Neural cell (in vitro differentiated cells): ENCODE measurements at regions not wholly inside any gene's neighbourhood (a gene's known extent, or its start where the extent isn't known, plus 50 kb on each side); places are given as distances from the start of the nearest gene placed in this dataset.

Source experiments
- H2AFZ ChIP-seq: fragments of 200-600, 300-800 bp; sonication (generic), shearing (Covaris generic); 2 replicates; pipeline ENCODE4 v1.6.0; 2014; ENCODE audit warnings: low read depth, mild to moderate bottlenecking, antibody characterized with exemption, low read length, moderate library complexity
- H3F3A ChIP-seq: fragments of 200-600 bp; shearing (Covaris generic); 2 replicates; pipeline ENCODE4 v1.6.1; 2016; ENCODE audit warnings: mild to moderate bottlenecking, moderate library complexity, mixed read lengths, antibody characterized with exemption, low read length; ENCODE audit not compliant: insufficient read depth, poor library complexity, severe bottlenecking
- H3K27ac ChIP-seq: fragments of 200-600, 300-800 bp; sonication (generic), shearing (Covaris generic); 2 replicates; pipeline ENCODE4 v1.5.1; 2014; ENCODE audit warnings: mild to moderate bottlenecking, low read length, moderate library complexity
- H3K27me3 ChIP-seq: fragments of 300-800, 200-600 bp; sonication (generic), shearing (Covaris generic); 2 replicates; pipeline ENCODE4 v1.6.0; 2014; ENCODE audit warnings: mild to moderate bottlenecking, low read depth, low read length, moderate library complexity; ENCODE audit not compliant: insufficient read depth
- H3K36me3 ChIP-seq: fragments of 300-800, 200-600 bp; sonication (generic), shearing (Covaris generic); 2 replicates; pipeline ENCODE4 v1.5.1; 2014; ENCODE audit warnings: mild to moderate bottlenecking, antibody characterized with exemption, low read length, moderate library complexity; ENCODE audit not compliant: insufficient read depth
- H3K4me2 ChIP-seq: fragments of 300-800, 200-600 bp; sonication (generic), shearing (Covaris generic); 2 replicates; pipeline ENCODE4 v1.6.0; 2014; ENCODE audit warnings: mild to moderate bottlenecking, low read length
- H3K4me3 ChIP-seq: fragments of 300-800, 200-600 bp; sonication (generic), shearing (Covaris generic); 2 replicates; pipeline ENCODE4 v1.5.1; 2014; ENCODE audit warnings: mild to moderate bottlenecking, low read length, moderate library complexity
- H3K79me2 ChIP-seq: fragments of 200-600 bp; shearing (Covaris generic); replicated peaks from 2 replicates; pipeline ENCODE4 v1.6.0; 2014; ENCODE audit warnings: mild to moderate bottlenecking, low read length, moderate library complexity; ENCODE audit not compliant: insufficient read depth
- H3K9ac ChIP-seq: fragments of 300-800, 200-600 bp; sonication (generic), shearing (Covaris generic); 2 replicates; pipeline ENCODE4 v1.6.1; 2016; ENCODE audit warnings: mild to moderate bottlenecking, low read length, mixed read lengths
- H3K9me2 ChIP-seq: fragments of 200-600 bp; shearing (Covaris generic); 2 replicates; pipeline ENCODE4 v1.6.1; 2016; ENCODE audit warnings: mild to moderate bottlenecking, low read length, mixed read lengths; ENCODE audit not compliant: insufficient read depth
- H3K9me3 ChIP-seq: fragments of 200-600, 300-800 bp; sonication (generic), shearing (Covaris generic); 2 replicates; pipeline ENCODE4 v1.6.1; 2016; ENCODE audit warnings: mild to moderate bottlenecking, mixed run types, low read length, moderate library complexity, mixed read lengths
- H4K20me1 ChIP-seq: fragments of 200-600 bp; shearing (Covaris generic); 2 replicates; pipeline ENCODE4 v1.6.1; 2016; ENCODE audit warnings: mild to moderate bottlenecking, mixed run types; ENCODE audit not compliant: insufficient read depth
- CTCF ChIP-seq: fragments of 450-650 bp; IDR thresholded peaks from 2 replicates; pipeline ENCODE4 v1.5.1; 2014; ENCODE audit warnings: antibody characterized with exemption, mild to moderate bottlenecking, moderate library complexity; ENCODE audit not compliant: poor library complexity, severe bottlenecking
- EP300 ChIP-seq: fragments of 450-650 bp; conservative IDR thresholded peaks from 2 replicates; pipeline ENCODE4 v1.6.1; 2014; ENCODE audit warnings: antibody characterized with exemption, mild to moderate bottlenecking, moderate library complexity; ENCODE audit not compliant: poor library complexity, severe bottlenecking
- EZH2 ChIP-seq: fragments of 200-600, 300-800 bp; shearing (Covaris generic), sonication (generic); IDR thresholded peaks from 2 replicates; pipeline ENCODE4 v1.6.1; 2014; ENCODE audit warnings: antibody characterized with exemption, low read length, borderline replicate concordance, mild to moderate bottlenecking; ENCODE audit not compliant: insufficient read depth, poor library complexity, severe bottlenecking
- MXI1 ChIP-seq: fragments of 450-650 bp; conservative IDR thresholded peaks from 2 replicates; pipeline ENCODE4 v1.6.1; 2014; ENCODE audit warnings: antibody characterized with exemption, mild to moderate bottlenecking; ENCODE audit not compliant: poor library complexity, severe bottlenecking
- POLR2AphosphoS5 ChIP-seq: IDR thresholded peaks from 2 replicates; pipeline ENCODE4 v1.6.1; 2012
- RAD21 ChIP-seq: fragments of 450-650 bp; conservative IDR thresholded peaks from 2 replicates; pipeline ENCODE4 v1.6.1; 2014; ENCODE audit warnings: antibody characterized with exemption, mild to moderate bottlenecking, moderate library complexity
- REST ChIP-seq: IDR thresholded peaks from 2 replicates; pipeline ENCODE4 v1.6.1; 2012; ENCODE audit warnings: borderline replicate concordance
- SMC3 ChIP-seq: fragments of 450-650 bp; conservative IDR thresholded peaks from 2 replicates; pipeline ENCODE4 v1.6.1; 2014; ENCODE audit warnings: antibody characterized with exemption, mild to moderate bottlenecking, moderate library complexity; ENCODE audit not compliant: poor library complexity
- TAF1 ChIP-seq: IDR thresholded peaks from 2 replicates; pipeline ENCODE4 v1.6.1; 2012; ENCODE audit warnings: low read depth

GRCh38 chr6:126795161-126795560 is 323.3 kb upstream of the RSPO3 start:
- Histone ChIP-seq H2AFZ (no peak overlapping the region), H3K36me3 (no peaks in the 10 kb centered on the region), H3K9me3 (no peaks in the 10 kb centered on the region), H3K4me3 (no peak overlapping the region), H3K27ac (no peak overlapping the region), H3K9me2 (no peaks in the 10 kb centered on the region), H3K9ac (no peak overlapping the region), H3K27me3 (no peaks in the 10 kb centered on the region), H3K79me2 (no peaks in the 10 kb centered on the region), H3F3A (no peaks in the 10 kb centered on the region), H4K20me1 (no peaks in the 10 kb centered on the region), H3K4me2 (no peak overlapping the region)
- TF ChIP-seq MXI1 (no peak), POLR2AphosphoS5 (no peak), TAF1 (no peak), CTCF (no peak), SMC3 (no peak), RAD21 (no peak), REST (no peak), EZH2 (no peak), EP300 (no peak)

- no peak overlapping the region for H3K4me2 ChIP-seq
- no peak for TF ChIP-seq TAF1
- no peak overlapping the region for H3K4me3 ChIP-seq
- H4K20me1 ChIP-seq: no peaks in the 10 kb centered on the region
- H3K27me3 ChIP-seq: no peaks in the 10 kb centered on the region
- H3K9me2 ChIP-seq: no peaks in the 10 kb centered on the region
- H3K36me3 ChIP-seq: no peaks in the 10 kb centered on the region
- no peaks in the 10 kb centered on the region for H3K9me3 ChIP-seq
- H3K27ac ChIP-seq: no peak overlapping the region
- H3F3A ChIP-seq: no peaks in the 10 kb centered on the region
- H2AFZ ChIP-seq: no peak overlapping the region
- H3K79me2 ChIP-seq: no peaks in the 10 kb centered on the region
- no peak overlapping the region for H3K9ac ChIP-seq
Measured at GRCh38 chr6:126797981-126798380, 320.5 kb upstream of the RSPO3 start.

- Histone ChIP-seq H3K4me3 (no peak overlapping the region), H3K27me3 (no peaks in the 10 kb centered on the region), H3K9me2 (no peaks in the 10 kb centered on the region), H2AFZ (no peak overlapping the region), H3K79me2 (no peaks in the 10 kb centered on the region), H3K27ac (no peak overlapping the region), H4K20me1 (no peaks in the 10 kb centered on the region), H3K9me3 (no peaks in the 10 kb centered on the region), H3K36me3 (no peaks in the 10 kb centered on the region), H3K4me2 (no peak overlapping the region), H3K9ac (no peak overlapping the region), H3F3A (no peaks in the 10 kb centered on the region)
- TF ChIP-seq TAF1 (no peak), SMC3 (no peak), EP300 (no peak), RAD21 (no peak), POLR2AphosphoS5 (no peak), REST (no peak), MXI1 (no peak), EZH2 (no peak), CTCF (no peak)
Measured at GRCh38 chr6:126803769-126804168, 314.7 kb upstream of the RSPO3 start.
